IPS DF 6.9 (cell line): ENCODE measurements at regions not wholly inside any gene's neighbourhood (a gene's known extent, or its start where the extent isn't known, plus 50 kb on each side); places are given as distances from the start of the nearest gene placed in this dataset.

Experiments used
- DNase-seq: peaks from one replicate; pipeline ENCODE4 v3.0.0-alpha.2; 2013; ENCODE audit warnings: low read depth, low spot score
- H3K27ac ChIP-seq: one replicate; pipeline ENCODE4 v1.5.1; 2013; ENCODE audit warnings: low read length, control low read depth
- H3K27me3 ChIP-seq: 2 replicates; pipeline ENCODE4 v1.6.1; 2013; ENCODE audit warnings: mild to moderate bottlenecking, low read length; ENCODE audit not compliant: control insufficient read depth, insufficient read depth
- H3K36me3 ChIP-seq: 2 replicates; pipeline ENCODE4 v1.6.1; 2013; ENCODE audit warnings: low read length; ENCODE audit not compliant: control insufficient read depth, insufficient read depth
- H3K4me1 ChIP-seq: 2 replicates; pipeline ENCODE4 v1.6.1; 2013; ENCODE audit warnings: low read length; ENCODE audit not compliant: control insufficient read depth, insufficient read depth
- H3K4me3 ChIP-seq: 2 replicates; pipeline ENCODE4 v1.5.1; 2013; ENCODE audit warnings: mild to moderate bottlenecking, low read length
- H3K9me3 ChIP-seq: 2 replicates; pipeline ENCODE4 v1.6.1; 2013; ENCODE audit warnings: low read length, inconsistent platforms; ENCODE audit not compliant: control insufficient read depth, insufficient read depth
- WGBS: extraction: QIAGEN DNeasy Blood & Tissue Kit; methylation state at CpG from one replicate; pipeline ENCODE4 v1.1.7; 2013; ENCODE audit warnings: mixed read lengths, missing lambda C conversion rate; ENCODE audit not compliant: insufficient read length, insufficient coverage; 5-methylcytosine and 5-hydroxymethylcytosine counted together

- no peak overlapping the region for H3K27ac ChIP-seq
- no CpG with 5 or more reads among the region's 1 CpG for WGBS
- no peak for DNase-seq
- no peaks in the 10 kb centered on the region for H3K9me3 ChIP-seq
- H3K4me1 ChIP-seq = no peaks in the 10 kb centered on the region
- no peaks in the 10 kb centered on the region for H3K27me3 ChIP-seq
- H3K4me3 ChIP-seq = no peak overlapping the region
- no peaks in the 10 kb centered on the region for H3K36me3 ChIP-seq
Observed at GRCh38 chr14:85943192-85943591, 413.2 kb downstream of the FLRT2 start.

- no peak overlapping the region for H3K4me3 ChIP-seq
- DNase-seq = no peak
Observed at GRCh38 chr14:85934886-85935254, 404.9 kb downstream of the FLRT2 start.

GRCh38 chr14:85934123-85934885 is 404.4 kb downstream of the FLRT2 start:
- Histone ChIP-seq H3K27me3 (no peaks in the 10 kb centered on the region), H3K36me3 (no peaks in the 10 kb centered on the region), H3K9me3 (no peaks in the 10 kb centered on the region), H3K4me3 (no peak overlapping the region), H3K4me1 (no peaks in the 10 kb centered on the region), H3K27ac (no peak overlapping the region)
- no CpG with 5 or more reads among the region's 12 CpGs for WGBS
- DNase-seq = no peak

More at GRCh38 chr14:85934886-85935254, 404.9 kb downstream of the FLRT2 start:
- Histone ChIP-seq H3K36me3 (no peaks in the 10 kb centered on the region), H3K27ac (no peak overlapping the region), H3K4me1 (no peaks in the 10 kb centered on the region), H3K27me3 (no peaks in the 10 kb centered on the region), H3K9me3 (no peaks in the 10 kb centered on the region)
- no CpG with 5 or more reads among the region's 3 CpGs for WGBS

GRCh38 chr14:85921241-85921640 is 391.3 kb downstream of the FLRT2 start:
- WGBS = no CpG with 5 or more reads among the region's 3 CpGs
- no peaks in the 10 kb centered on the region for H3K4me1 ChIP-seq
- H3K27me3 ChIP-seq = no peaks in the 10 kb centered on the region
- no peak overlapping the region for H3K27ac ChIP-seq
- no peaks in the 10 kb centered on the region for H3K9me3 ChIP-seq
- H3K4me3 ChIP-seq = no peak overlapping the region
- H3K36me3 ChIP-seq = no peaks in the 10 kb centered on the region
- no peak for DNase-seq

- no peak for DNase-seq
- WGBS = no CpG with 5 or more reads among the region's 4 CpGs
- Histone ChIP-seq H3K27me3 (no peaks in the 10 kb centered on the region), H3K9me3 (no peaks in the 10 kb centered on the region), H3K36me3 (no peaks in the 10 kb centered on the region), H3K27ac (no peak overlapping the region), H3K4me3 (no peak overlapping the region), H3K4me1 (no peaks in the 10 kb centered on the region)
Observed at GRCh38 chr14:85917716-85918115, 387.8 kb downstream of the FLRT2 start.

GRCh38 chr14:85915711-85916110 is 385.8 kb downstream of the FLRT2 start:
- no peak overlapping the region for H3K4me3 ChIP-seq
- DNase-seq = no peak
- H3K27ac ChIP-seq = no peak overlapping the region
- WGBS = no CpG with 5 or more reads among the region's 2 CpGs
- H3K27me3 ChIP-seq = no peaks in the 10 kb centered on the region
- no peaks in the 10 kb centered on the region for H3K36me3 ChIP-seq
- no peaks in the 10 kb centered on the region for H3K4me1 ChIP-seq
- no peaks in the 10 kb centered on the region for H3K9me3 ChIP-seq

GRCh38 chr14:85912141-85912540 is 382.2 kb downstream of the FLRT2 start:
- H3K27ac ChIP-seq = no peak overlapping the region
- no peaks in the 10 kb centered on the region for H3K27me3 ChIP-seq
- no CpG with 5 or more reads among the region's 6 CpGs for WGBS
- H3K9me3 ChIP-seq = no peaks in the 10 kb centered on the region
- no peaks in the 10 kb centered on the region for H3K36me3 ChIP-seq
- no peak overlapping the region for H3K4me3 ChIP-seq
- H3K4me1 ChIP-seq = no peaks in the 10 kb centered on the region
- DNase-seq = no peak

GRCh38 chr14:85911044-85911443 is 381.1 kb downstream of the FLRT2 start:
- Histone ChIP-seq H3K4me3 (no peak overlapping the region), H3K9me3 (no peaks in the 10 kb centered on the region), H3K27me3 (no peaks in the 10 kb centered on the region), H3K4me1 (no peaks in the 10 kb centered on the region), H3K36me3 (no peaks in the 10 kb centered on the region), H3K27ac (no peak overlapping the region)
- DNase-seq = no peak
- WGBS = no CpG with 5 or more reads among the region's 2 CpGs

GRCh38 chr14:85909581-85909980 is 379.6 kb downstream of the FLRT2 start:
- Histone ChIP-seq H3K27ac (no peak overlapping the region), H3K27me3 (no peaks in the 10 kb centered on the region), H3K4me1 (no peaks in the 10 kb centered on the region), H3K9me3 (no peaks in the 10 kb centered on the region), H3K36me3 (no peaks in the 10 kb centered on the region), H3K4me3 (no peak overlapping the region)
- DNase-seq = no peak

GRCh38 chr14:85907536-85907935 is 377.6 kb downstream of the FLRT2 start:
- H3K9me3 ChIP-seq = no peaks in the 10 kb centered on the region
- no peak overlapping the region for H3K27ac ChIP-seq
- H3K36me3 ChIP-seq = no peaks in the 10 kb centered on the region
- DNase-seq = no peak
- no peaks in the 10 kb centered on the region for H3K27me3 ChIP-seq
- no peak overlapping the region for H3K4me3 ChIP-seq
- no CpG with 5 or more reads among the region's 2 CpGs for WGBS
- H3K4me1 ChIP-seq = no peaks in the 10 kb centered on the region

GRCh38 chr14:85897808-85898207 is 367.9 kb downstream of the FLRT2 start:
- Histone ChIP-seq H3K9me3 (no peaks in the 10 kb centered on the region), H3K36me3 (no peaks in the 10 kb centered on the region), H3K27ac (no peak overlapping the region), H3K4me1 (no peaks in the 10 kb centered on the region; the same call in 1 of the 2 replicates), H3K4me3 (no peak overlapping the region), H3K27me3 (no peaks in the 10 kb centered on the region)
- DNase-seq = no peak
